GM23338 (cell line): ENCODE measurements at regions not wholly inside any gene's neighbourhood (a gene's known extent, or its start where the extent isn't known, plus 50 kb on each side); places are given as distances from the start of the nearest gene placed in this dataset.

Source experiments
- CTCF ChIP-seq, 2 experiments: fragments of 200-600 bp in 1 of 2; sonication (generic) in 1 of 2; conservative IDR thresholded peaks; 2 replicates each; pipeline versions ENCODE4 v1.5.1 to v1.6.1; 2016 to 2017; ENCODE audit warnings: antibody characterized with exemption in 2 of 2, low read depth in 2 of 2, mild to moderate bottlenecking in 2 of 2, moderate library complexity in 1 of 2
- JUNB ChIP-seq: IDR thresholded peaks from one replicate; pipeline ENCODE4 v1.6.1; 2016; ENCODE audit warnings: antibody characterized with exemption; ENCODE audit not compliant: unreplicated experiment
- POLR2AphosphoS5 ChIP-seq: IDR thresholded peaks from 2 replicates; pipeline ENCODE4 v1.6.1; 2016; ENCODE audit warnings: antibody characterized with exemption, low read depth
- REST ChIP-seq: IDR thresholded peaks from one replicate; pipeline ENCODE4 v1.6.1; 2018; ENCODE audit warnings: antibody characterized with exemption; ENCODE audit not compliant: unreplicated experiment
- ZNF462 ChIP-seq: fragments of 250-450 bp; sonication (Bioruptor Pico); IDR thresholded peaks from 2 replicates; pipeline ENCODE4 v1.5.0; 2020; ENCODE audit warnings: mild to moderate bottlenecking, moderate library complexity

- no peak for TF ChIP-seq CTCF (conservative IDR thresholded peaks at IDR 0.05; ENCODE audit: low read depth in 2 of 2)
- TF ChIP-seq REST = no peak
- no peak for TF ChIP-seq ZNF462
- TF ChIP-seq POLR2AphosphoS5 = no peak
- TF ChIP-seq JUNB = no peak
Measured at GRCh38 chr9:129335464-129336129, 157.5 kb upstream of the IER5L start.
